ENCODE measurements at regions not wholly inside any gene's neighbourhood (a gene's known extent, or its start where the extent isn't known, plus 50 kb on each side); places are given as distances from the start of the nearest gene placed in this dataset.
"Not testable (repeated sequence)": the region's sequence is repeated elsewhere in the genome, so short reads cannot be mapped to it uniquely, and the experiment has no call there.

DNA sequence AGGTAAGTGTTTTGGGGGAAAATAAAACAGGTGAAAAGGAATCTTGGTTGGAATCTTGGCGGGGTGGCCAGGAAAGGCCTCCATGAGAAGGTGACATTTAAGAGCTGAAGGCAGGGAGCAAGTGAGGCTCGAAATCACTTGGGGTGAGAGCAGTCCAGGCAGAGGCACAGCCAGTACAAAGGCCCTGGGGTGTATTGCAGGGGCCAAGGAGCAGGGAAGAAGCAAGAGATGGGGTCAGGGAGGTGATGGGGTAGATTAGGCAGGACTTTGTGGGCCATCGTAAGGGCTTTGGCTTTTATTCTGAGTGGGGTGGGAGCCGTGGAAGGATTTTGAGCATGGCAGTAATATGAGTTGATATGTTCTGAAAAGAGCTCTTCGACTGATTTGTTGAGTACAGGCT lies 551.1 kb downstream of the MN1 start:
- TF ChIP-seq, protein P1, sequence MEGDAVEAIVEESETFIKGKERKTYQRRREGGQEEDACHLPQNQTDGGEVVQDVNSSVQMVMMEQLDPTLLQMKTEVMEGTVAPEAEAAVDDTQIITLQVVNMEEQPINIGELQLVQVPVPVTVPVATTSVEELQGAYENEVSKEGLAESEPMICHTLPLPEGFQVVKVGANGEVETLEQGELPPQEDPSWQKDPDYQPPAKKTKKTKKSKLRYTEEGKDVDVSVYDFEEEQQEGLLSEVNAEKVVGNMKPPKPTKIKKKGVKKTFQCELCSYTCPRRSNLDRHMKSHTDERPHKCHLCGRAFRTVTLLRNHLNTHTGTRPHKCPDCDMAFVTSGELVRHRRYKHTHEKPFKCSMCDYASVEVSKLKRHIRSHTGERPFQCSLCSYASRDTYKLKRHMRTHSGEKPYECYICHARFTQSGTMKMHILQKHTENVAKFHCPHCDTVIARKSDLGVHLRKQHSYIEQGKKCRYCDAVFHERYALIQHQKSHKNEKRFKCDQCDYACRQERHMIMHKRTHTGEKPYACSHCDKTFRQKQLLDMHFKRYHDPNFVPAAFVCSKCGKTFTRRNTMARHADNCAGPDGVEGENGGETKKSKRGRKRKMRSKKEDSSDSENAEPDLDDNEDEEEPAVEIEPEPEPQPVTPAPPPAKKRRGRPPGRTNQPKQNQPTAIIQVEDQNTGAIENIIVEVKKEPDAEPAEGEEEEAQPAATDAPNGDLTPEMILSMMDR (IDR thresholded peaks at IDR 0.05; ENCODE audit: insufficient read depth, low read length, poor library complexity, severe bottlenecking) = no peak
- Histone ChIP-seq H3K4me3 (replicated peaks; ENCODE audit: low read depth, low read length) (no peak overlapping the region), H3K27me3 (replicated peaks; ENCODE audit: control insufficient read depth, insufficient read depth, low read length) (no peaks in the 10 kb centered on the region), H3K36me3 (ENCODE audit: control insufficient read depth, insufficient read depth, low read length) (no peaks in the 10 kb centered on the region)
- DNase-seq (ENCODE audit: extremely low read depth, insufficient read length) = no peak

DNA sequence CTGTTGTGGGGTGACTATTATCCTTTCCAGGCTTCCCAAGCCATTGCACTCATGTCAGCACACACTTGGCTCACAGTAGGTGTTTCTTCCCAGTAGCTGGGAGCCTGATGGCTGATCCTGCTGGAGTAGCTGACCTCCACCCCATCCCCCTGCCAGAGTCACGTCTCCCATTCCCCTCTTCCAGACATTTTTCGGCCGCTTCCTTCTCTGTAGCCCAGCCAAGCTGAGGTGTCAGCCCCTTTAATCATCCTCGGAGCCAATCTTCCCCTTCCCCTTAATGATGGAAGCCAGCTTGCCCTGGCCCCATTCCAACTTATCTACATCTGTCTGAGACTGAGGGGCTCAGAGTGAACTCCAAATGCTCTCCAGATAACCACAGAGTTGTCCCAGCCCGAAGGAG lies 550.7 kb downstream of the MN1 start:
- Histone ChIP-seq H3K36me3 (ENCODE audit: control insufficient read depth, insufficient read depth, low read length) (no peaks in the 10 kb centered on the region), H3K27me3 (replicated peaks; ENCODE audit: control insufficient read depth, insufficient read depth, low read length) (no peaks in the 10 kb centered on the region), H3K4me3 (replicated peaks; ENCODE audit: low read depth, low read length) (no peak overlapping the region)
- TF ChIP-seq, protein P1 (IDR thresholded peaks at IDR 0.05; ENCODE audit: insufficient read depth, low read length, poor library complexity, severe bottlenecking) = no peak
- no peak for DNase-seq (ENCODE audit: extremely low read depth, insufficient read length)

DNA sequence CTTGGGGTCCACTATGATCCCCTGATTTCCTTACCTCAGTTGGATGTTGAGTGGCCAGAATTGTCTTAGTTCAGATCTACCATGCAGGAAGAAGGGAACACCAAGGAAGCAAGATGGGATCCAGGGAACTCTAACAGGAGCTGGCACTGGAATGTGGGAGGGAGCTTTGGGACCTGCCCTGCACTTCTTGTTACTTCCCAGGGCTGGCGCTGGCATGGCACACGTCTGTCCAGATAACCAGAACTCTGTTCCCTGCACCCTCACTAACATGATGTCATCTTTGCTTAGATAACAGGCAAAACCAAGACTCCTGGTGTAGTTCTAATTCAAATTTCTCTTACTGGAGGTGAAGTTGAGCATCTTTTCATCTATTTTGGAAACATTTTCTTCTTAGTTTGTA lies 550.0 kb downstream of the MN1 start:
- no peaks in the 10 kb centered on the region for H3K36me3 ChIP-seq (ENCODE audit: control insufficient read depth, insufficient read depth, low read length)
- no peak overlapping the region for H3K4me3 ChIP-seq (replicated peaks; ENCODE audit: low read depth, low read length)
- H3K27me3 ChIP-seq (replicated peaks; ENCODE audit: control insufficient read depth, insufficient read depth, low read length) = no peaks in the 10 kb centered on the region
- TF ChIP-seq, protein P1 (IDR thresholded peaks at IDR 0.05; ENCODE audit: insufficient read depth, low read length, poor library complexity, severe bottlenecking) = no peak
- DNase-seq (ENCODE audit: extremely low read depth, insufficient read length) = no peak

DNA sequence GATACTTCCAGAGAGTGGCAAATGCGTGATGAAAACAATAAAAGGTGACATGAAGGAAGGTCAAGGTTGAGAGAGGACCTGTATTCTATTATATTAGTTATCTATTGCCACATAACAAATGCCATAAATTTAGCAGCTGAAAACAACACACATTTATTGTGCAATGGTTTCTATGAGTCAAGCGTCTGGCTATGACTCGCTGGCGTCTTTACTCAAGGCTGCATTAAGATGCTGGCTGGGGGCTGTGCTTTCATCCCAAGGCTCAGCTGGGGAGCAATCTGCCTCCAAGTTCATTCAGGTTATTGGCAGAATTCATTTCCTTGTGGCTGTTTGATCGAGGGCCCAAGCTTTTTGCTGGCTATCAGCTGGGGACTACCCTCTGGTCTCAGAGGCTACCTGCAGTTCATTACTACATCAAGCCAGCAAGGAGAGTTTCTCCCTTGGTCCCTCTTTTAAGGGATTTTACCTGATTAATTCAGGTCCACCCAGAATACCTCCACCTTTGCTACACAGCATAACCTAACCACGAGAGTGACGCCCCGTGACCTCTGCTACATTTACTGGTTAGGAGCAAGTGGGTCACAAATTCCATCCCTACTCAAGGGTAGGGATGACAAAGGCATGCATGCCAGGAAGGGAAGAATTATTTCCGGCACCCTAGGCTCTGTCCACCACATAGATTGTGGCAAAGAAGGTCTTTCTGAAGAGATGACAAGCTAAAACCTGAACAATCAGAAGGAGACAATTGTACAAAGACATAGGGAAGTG lies 549.1 kb downstream of the MN1 start:
- Histone ChIP-seq H3K27me3 (replicated peaks; ENCODE audit: control insufficient read depth, insufficient read depth, low read length) (no peaks in the 10 kb centered on the region), H3K4me3 (replicated peaks; ENCODE audit: low read depth, low read length) (no peak overlapping the region), H3K36me3 (ENCODE audit: control insufficient read depth, insufficient read depth, low read length) (no peaks in the 10 kb centered on the region)
- TF ChIP-seq, protein P1 (IDR thresholded peaks at IDR 0.05; ENCODE audit: insufficient read depth, low read length, poor library complexity, severe bottlenecking) = no peak
- no peak for DNase-seq (ENCODE audit: extremely low read depth, insufficient read length)

DNA sequence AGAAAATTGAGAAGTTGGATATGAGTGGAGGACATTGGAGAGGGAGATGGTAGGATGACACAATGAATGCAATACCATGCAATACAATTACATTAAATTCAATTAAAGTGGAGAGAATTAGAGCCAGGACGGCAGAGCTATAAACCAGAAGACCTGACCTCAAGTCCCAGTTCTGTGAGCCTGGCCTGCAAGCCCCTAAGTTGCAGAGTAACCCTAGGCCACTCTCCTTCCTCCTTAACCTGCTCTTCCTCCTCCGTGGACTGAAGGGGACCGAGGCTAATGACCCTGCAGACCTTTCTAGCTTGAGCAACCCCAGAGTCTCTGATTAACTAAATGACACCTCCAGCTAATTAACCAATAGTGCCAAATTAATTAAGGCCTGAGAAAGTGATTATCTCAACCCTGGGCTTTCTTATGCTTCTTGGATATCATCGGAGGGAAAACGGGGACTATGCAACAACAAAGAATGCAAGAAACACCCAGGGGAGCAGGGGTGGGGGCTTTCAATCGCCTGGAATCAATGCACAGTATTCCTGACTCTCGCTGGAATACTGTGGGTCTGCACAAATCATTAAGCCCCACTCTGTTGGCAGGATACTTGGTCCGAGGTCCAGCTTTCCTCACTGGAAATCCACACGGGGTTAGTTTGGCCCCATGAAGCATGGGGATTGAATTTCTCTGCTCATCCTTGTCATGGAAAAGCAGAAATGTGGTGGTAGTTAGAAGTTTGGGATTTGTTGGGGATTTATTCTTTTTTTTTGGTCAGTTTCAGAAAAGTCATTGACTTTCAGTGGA lies 548.3 kb downstream of the MN1 start:
- Histone ChIP-seq H3K4me3 (replicated peaks; ENCODE audit: low read depth, low read length) (no peak overlapping the region), H3K36me3 (ENCODE audit: control insufficient read depth, insufficient read depth, low read length) (no peaks in the 10 kb centered on the region), H3K27me3 (replicated peaks; ENCODE audit: control insufficient read depth, insufficient read depth, low read length) (no peaks in the 10 kb centered on the region)
- DNase-seq (ENCODE audit: extremely low read depth, insufficient read length) = no peak
- TF ChIP-seq, protein P1 (IDR thresholded peaks at IDR 0.05; ENCODE audit: insufficient read depth, low read length, poor library complexity, severe bottlenecking) = no peak

DNA sequence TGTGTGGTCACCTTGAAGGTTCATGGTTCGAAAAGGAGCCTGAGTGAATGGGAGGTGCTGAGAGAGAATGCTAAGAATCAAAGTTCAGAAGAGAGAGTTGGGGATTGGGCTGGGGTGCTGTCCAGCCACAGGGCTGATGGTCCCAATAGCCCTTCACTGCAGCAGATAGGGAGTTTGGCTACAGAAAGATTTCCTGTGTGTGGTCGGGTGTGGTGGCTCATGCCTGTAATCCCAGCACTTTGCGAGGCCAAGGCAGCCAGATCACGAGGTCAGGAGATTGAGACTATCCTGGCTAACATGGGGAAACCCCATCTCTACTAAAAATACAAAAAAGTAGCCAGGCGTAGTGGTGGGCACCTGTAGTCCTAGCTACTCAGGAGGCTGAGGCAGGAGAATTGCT lies 547.5 kb downstream of the MN1 start:
- not testable (repeated sequence) for DNase-seq (ENCODE audit: extremely low read depth, insufficient read length); H3K36me3 ChIP-seq (ENCODE audit: control insufficient read depth, insufficient read depth, low read length); H3K27me3 ChIP-seq (replicated peaks; ENCODE audit: control insufficient read depth, insufficient read depth, low read length); H3K4me3 ChIP-seq (replicated peaks; ENCODE audit: low read depth, low read length)

All from GM06990 (cell line).